Astrocyte (in vitro differentiated cells and primary cell): ENCODE measurements at regions not wholly inside any gene's neighbourhood (a gene's known extent, or its start where the extent isn't known, plus 50 kb on each side); places are given as distances from the start of the nearest gene placed in this dataset.

ENCODE experiments used
- CTCF ChIP-seq: IDR thresholded peaks from 2 replicates; pipeline ENCODE4 v1.5.1; 2011; ENCODE audit warnings: low read depth, mild to moderate bottlenecking, inconsistent platforms, low read length, moderate library complexity; ENCODE audit not compliant: insufficient read depth
- EZH2 ChIP-seq: IDR thresholded peaks from 2 replicates; pipeline ENCODE4 v1.6.1; 2012; ENCODE audit warnings: mild to moderate bottlenecking, low read length, inconsistent platforms; ENCODE audit not compliant: insufficient read depth

DNA sequence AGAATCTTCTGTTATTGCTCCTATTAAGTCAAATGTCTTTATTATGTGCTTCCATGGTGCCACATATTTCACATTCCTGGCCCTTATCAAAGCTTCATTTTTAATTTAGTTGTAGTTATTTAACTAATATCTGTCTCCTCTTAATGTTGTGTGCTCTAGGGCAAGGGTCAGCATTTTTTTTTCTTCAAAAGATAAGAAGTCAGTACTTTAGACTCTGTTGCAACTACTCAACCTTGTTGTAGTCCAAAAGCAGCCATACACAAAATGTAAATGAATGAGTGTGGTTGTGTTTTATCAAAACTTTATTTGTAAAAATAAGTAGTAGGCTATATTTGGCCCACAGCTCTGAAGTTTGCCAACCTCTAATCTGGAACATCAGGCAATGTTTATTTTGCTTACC, 394.7 kb upstream of the CBLB start:
- TF ChIP-seq CTCF (no peak), EZH2 (no peak)
